ENCODE measurements at regions not wholly inside any gene's neighbourhood (a gene's known extent, or its start where the extent isn't known, plus 50 kb on each side); places are given as distances from the start of the nearest gene placed in this dataset.

- DNase-seq (ENCODE audit: low read depth in 2 of 2) = no peak
Observed at GRCh38 chr2:165033402-165033801, 78.1 kb upstream of the SLC38A11 start.

GRCh38 chr2:165032559-165032958 lies 77.2 kb upstream of the SLC38A11 start:
- DNase-seq (ENCODE audit: low read depth in 2 of 2) = no peak

- DNase-seq (ENCODE audit: low read depth in 2 of 2) = no peak
Observed at GRCh38 chr2:165024199-165024598, 68.9 kb upstream of the SLC38A11 start.

GRCh38 chr2:165022781-165023180 lies 67.5 kb upstream of the SLC38A11 start:
- DNase-seq (ENCODE audit: low read depth in 2 of 2) = no peak

- no peak for DNase-seq (ENCODE audit: low read depth in 2 of 2)
Observed at GRCh38 chr2:165017966-165018596, 62.8 kb upstream of the SLC38A11 start.

- peak; percentile 11 to 32 for DNase-seq (ENCODE audit: low read depth in 2 of 2)
Observed at GRCh38 chr2:165016772-165017411, 61.6 kb upstream of the SLC38A11 start.

- DNase-seq (ENCODE audit: low read depth in 2 of 2) = peak; percentile 42 to 69
Observed at GRCh38 chr2:165015052-165015642, 59.8 kb upstream of the SLC38A11 start.

- DNase-seq (ENCODE audit: low read depth in 2 of 2) = no peak
Observed at GRCh38 chr2:165013944-165014619, 58.8 kb upstream of the SLC38A11 start.

- DNase-seq (ENCODE audit: low read depth in 2 of 2) = no peak
Observed at GRCh38 chr2:165011199-165011598, 55.9 kb upstream of the SLC38A11 start.

GRCh38 chr2:165010556-165010955 lies 55.2 kb upstream of the SLC38A11 start:
- no peak for DNase-seq (ENCODE audit: low read depth in 2 of 2)

- DNase-seq (ENCODE audit: low read depth in 2 of 2) = no peak
Observed at GRCh38 chr2:165009466-165009865, 54.1 kb upstream of the SLC38A11 start.

- no peak for DNase-seq (ENCODE audit: low read depth in 2 of 2)
Observed at GRCh38 chr2:165008730-165009315, 53.5 kb upstream of the SLC38A11 start.

- DNase-seq (ENCODE audit: low read depth in 2 of 2) = no peak
Observed at GRCh38 chr2:165007161-165007744, 51.9 kb upstream of the SLC38A11 start.
